Upper lobe of right lung (tissue), 1 donor: ENCODE measurements at regions not wholly inside any gene's neighbourhood (a gene's known extent, or its start where the extent isn't known, plus 50 kb on each side); places are given as distances from the start of the nearest gene placed in this dataset.
"Not testable (repeated sequence)": the region's sequence is repeated elsewhere in the genome, so short reads cannot be mapped to it uniquely, and the experiment has no call there.

ENCODE experiments used
- ATAC-seq: fragments of 200-7000 bp; cut with Tn5 transposase; one replicate; pipeline ENCODE4 v1.9.1; 2020; ENCODE audit warnings: mild to moderate bottlenecking, moderate library complexity
- DNase-seq: peaks from one replicate; pipeline ENCODE4 v3.0.0-alpha.2; 2020
- H3K27ac ChIP-seq: fragments of 200-600 bp; one replicate; pipeline ENCODE4 v1.8.0; 2022
- H3K27me3 ChIP-seq: fragments of 200-600 bp; one replicate; pipeline ENCODE4 v1.8.0; 2022; ENCODE audit warnings: mild to moderate bottlenecking
- H3K36me3 ChIP-seq: fragments of 200-600 bp; one replicate; pipeline ENCODE4 v1.8.0; 2022
- H3K4me1 ChIP-seq: fragments of 200-600 bp; one replicate; pipeline ENCODE4 v1.8.0; 2022
- H3K4me3 ChIP-seq: fragments of 200-600 bp; one replicate; pipeline ENCODE4 v1.8.0; 2022; ENCODE audit warnings: mild to moderate bottlenecking
- H3K9me3 ChIP-seq: fragments of 200-600 bp; one replicate; pipeline ENCODE4 v1.8.0; 2022
- CTCF ChIP-seq: fragments of 200-600 bp; IDR thresholded peaks from one replicate; pipeline ENCODE4 v1.8.0; 2022; ENCODE audit warnings: antibody characterized with exemption
- intact Hi-C: fragments of 100-400 bp; cut with DNase I; formaldehyde crosslinking; loops from one replicate; pipeline ENCODE4 v1.11.0; 2022
- donor health status: DM: no; HTN: yes; CAD: no; lungs with severe emphysema.

- Histone ChIP-seq H3K27ac (no peak overlapping the region), H3K4me3 (no peak overlapping the region), H3K9me3 (no peaks in the 10 kb centered on the region), H3K4me1 (no peaks in the 10 kb centered on the region), H3K27me3 (no peaks in the 10 kb centered on the region), H3K36me3 (no peaks in the 10 kb centered on the region)
- ATAC-seq (no peak), DNase-seq (no peak)
- TF ChIP-seq CTCF, result no peak
- intact Hi-C loops, result no loop called here
These were observed 437.3 kb downstream of the NSUN3 start for GRCh38 chr3:94500146-94500545.

GRCh38 chr3:94507354-94507753, 444.5 kb downstream of the NSUN3 start:
- H3K4me3 ChIP-seq, H3K4me1 ChIP-seq, H3K36me3 ChIP-seq, DNase-seq, H3K27me3 ChIP-seq, ATAC-seq, intact Hi-C loops, H3K27ac ChIP-seq, H3K9me3 ChIP-seq: not testable (repeated sequence)

GRCh38 chr3:94512876-94513275, 450.0 kb downstream of the NSUN3 start:
- Histone ChIP-seq H3K9me3 (no peaks in the 10 kb centered on the region), H3K36me3 (no peaks in the 10 kb centered on the region), H3K27me3 (no peaks in the 10 kb centered on the region), H3K4me1 (no peaks in the 10 kb centered on the region), H3K4me3 (no peak overlapping the region), H3K27ac (no peak overlapping the region)
- TF ChIP-seq CTCF, result no peak
- ATAC-seq (no peak), DNase-seq (no peak)
- intact Hi-C loops, result no loop called here

- intact Hi-C loops, result no loop called here
- H3K4me3 ChIP-seq, result no peak overlapping the region
- H3K36me3 ChIP-seq, result no peaks in the 10 kb centered on the region
- H3K27me3 ChIP-seq, result no peaks in the 10 kb centered on the region
- no peaks in the 10 kb centered on the region for H3K9me3 ChIP-seq
- H3K4me1 ChIP-seq, result no peaks in the 10 kb centered on the region
- ATAC-seq, result no peak
- no peak for TF ChIP-seq CTCF
- no peak overlapping the region for H3K27ac ChIP-seq
- DNase-seq, result no peak
These were observed 450.7 kb downstream of the NSUN3 start for GRCh38 chr3:94513600-94513999.

GRCh38 chr3:94515983-94516382, 453.1 kb downstream of the NSUN3 start:
- H3K4me1 ChIP-seq, result no peaks in the 10 kb centered on the region

GRCh38 chr3:94520364-94520763, 457.5 kb downstream of the NSUN3 start:
- no peak overlapping the region for H3K27ac ChIP-seq
- TF ChIP-seq CTCF, result no peak
- no peak overlapping the region for H3K4me3 ChIP-seq
- no peaks in the 10 kb centered on the region for H3K36me3 ChIP-seq
- no peaks in the 10 kb centered on the region for H3K4me1 ChIP-seq
- intact Hi-C loops, result no loop called here
- H3K27me3 ChIP-seq, result no peaks in the 10 kb centered on the region
- ATAC-seq (no peak), DNase-seq (no peak)
- H3K9me3 ChIP-seq, result no peaks in the 10 kb centered on the region

More at GRCh38 chr3:94515983-94516382, 453.1 kb downstream of the NSUN3 start:
- H3K36me3 ChIP-seq, result no peaks in the 10 kb centered on the region
- DNase-seq (no peak), ATAC-seq (no peak)
- no peak overlapping the region for H3K4me3 ChIP-seq
- intact Hi-C loops, result no loop called here
- TF ChIP-seq CTCF, result no peak
- no peaks in the 10 kb centered on the region for H3K27me3 ChIP-seq
- H3K27ac ChIP-seq, result no peak overlapping the region
- no peaks in the 10 kb centered on the region for H3K9me3 ChIP-seq
